ENCODE measurements at regions not wholly inside any gene's neighbourhood (a gene's known extent, or its start where the extent isn't known, plus 50 kb on each side); places are given as distances from the start of the nearest gene placed in this dataset.

- ChIA-PET POLR2A (interaction anchor here (1.1 kb wide), 1 partner anchor 159 kb away, joined by 8 read pairs; no protein-coding TSS in a partner anchor), CTCF (interaction anchor here (0.6 to 1.0 kb wide), 3 partner anchors 28 to 161 kb away, joined by 3 read pairs; no protein-coding TSS in a partner anchor)
- Histone ChIP-seq H3K36me3 (ENCODE audit: control insufficient read depth, insufficient read depth, low read length) (no peaks in the 10 kb centered on the region), H3K27me3 (ENCODE audit: control insufficient read depth, insufficient read depth, low read length) (no peaks in the 10 kb centered on the region), H3K4me3 (ENCODE audit: low read depth, low read length) (no peak overlapping the region)
- TF ChIP-seq, protein P1, sequence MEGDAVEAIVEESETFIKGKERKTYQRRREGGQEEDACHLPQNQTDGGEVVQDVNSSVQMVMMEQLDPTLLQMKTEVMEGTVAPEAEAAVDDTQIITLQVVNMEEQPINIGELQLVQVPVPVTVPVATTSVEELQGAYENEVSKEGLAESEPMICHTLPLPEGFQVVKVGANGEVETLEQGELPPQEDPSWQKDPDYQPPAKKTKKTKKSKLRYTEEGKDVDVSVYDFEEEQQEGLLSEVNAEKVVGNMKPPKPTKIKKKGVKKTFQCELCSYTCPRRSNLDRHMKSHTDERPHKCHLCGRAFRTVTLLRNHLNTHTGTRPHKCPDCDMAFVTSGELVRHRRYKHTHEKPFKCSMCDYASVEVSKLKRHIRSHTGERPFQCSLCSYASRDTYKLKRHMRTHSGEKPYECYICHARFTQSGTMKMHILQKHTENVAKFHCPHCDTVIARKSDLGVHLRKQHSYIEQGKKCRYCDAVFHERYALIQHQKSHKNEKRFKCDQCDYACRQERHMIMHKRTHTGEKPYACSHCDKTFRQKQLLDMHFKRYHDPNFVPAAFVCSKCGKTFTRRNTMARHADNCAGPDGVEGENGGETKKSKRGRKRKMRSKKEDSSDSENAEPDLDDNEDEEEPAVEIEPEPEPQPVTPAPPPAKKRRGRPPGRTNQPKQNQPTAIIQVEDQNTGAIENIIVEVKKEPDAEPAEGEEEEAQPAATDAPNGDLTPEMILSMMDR (IDR thresholded peaks at IDR 0.05; ENCODE audit: insufficient read depth, low read depth, low read length) = no peak
- no peak for DNase-seq (ENCODE audit: low read depth)
Measured at GRCh38 chr15:62887113-62887570, 155.4 kb upstream of the TPM1 start.

GRCh38 chr15:62888623-62889022 is 153.9 kb upstream of the TPM1 start:
- Histone ChIP-seq H3K4me3 (ENCODE audit: low read depth, low read length) (no peak overlapping the region), H3K27me3 (ENCODE audit: control insufficient read depth, insufficient read depth, low read length) (no peaks in the 10 kb centered on the region), H3K36me3 (ENCODE audit: control insufficient read depth, insufficient read depth, low read length) (no peaks in the 10 kb centered on the region)
- CTCF ChIA-PET = interaction anchor here (1.0 kb wide), 1 partner anchor 8 kb away, joined by 3 read pairs; no protein-coding TSS in a partner anchor
- no peak for DNase-seq (ENCODE audit: low read depth)
- TF ChIP-seq, protein P1 (IDR thresholded peaks at IDR 0.05; ENCODE audit: insufficient read depth, low read depth, low read length) = no peak
- POLR2A ChIA-PET = no interaction called here

DNA sequence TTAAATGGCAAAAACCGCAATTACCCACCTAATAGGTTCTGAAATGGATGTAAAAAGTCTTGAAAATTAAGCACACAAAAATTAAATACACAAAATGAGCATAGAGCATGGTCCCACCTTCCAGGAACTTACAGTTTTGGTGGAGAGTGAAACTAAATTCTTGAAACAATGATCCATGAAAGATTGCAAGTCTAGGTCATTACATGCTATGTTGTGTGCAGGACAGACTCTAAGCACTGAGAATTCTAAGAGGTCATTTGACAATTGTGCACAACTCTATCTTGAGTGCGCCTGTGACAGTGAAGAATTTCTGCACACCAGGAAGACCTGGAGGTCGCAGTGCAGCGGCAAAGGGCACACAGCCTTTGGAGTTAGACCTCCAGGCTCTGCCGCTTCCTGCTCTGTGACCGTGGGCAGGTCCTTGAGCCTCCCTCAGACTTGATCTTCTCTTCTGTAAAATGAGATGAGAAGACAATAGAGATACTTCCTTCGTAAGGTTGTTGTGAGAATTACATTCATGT is 153.3 kb upstream of the TPM1 start:
- Histone ChIP-seq H3K27me3 (ENCODE audit: control insufficient read depth, insufficient read depth, low read length) (no peaks in the 10 kb centered on the region), H3K4me3 (ENCODE audit: low read depth, low read length) (no peak overlapping the region), H3K36me3 (ENCODE audit: control insufficient read depth, insufficient read depth, low read length) (no peaks in the 10 kb centered on the region)
- POLR2A ChIA-PET = no interaction called here
- DNase-seq (ENCODE audit: low read depth) = no peak
- TF ChIP-seq, protein P1 (IDR thresholded peaks at IDR 0.05; ENCODE audit: insufficient read depth, low read depth, low read length) = no peak
- CTCF ChIA-PET = no interaction called here

GRCh38 chr15:62889734-62890505 is 152.6 kb upstream of the TPM1 start:
- DNase-seq (ENCODE audit: low read depth) = no peak
- Histone ChIP-seq H3K36me3 (ENCODE audit: control insufficient read depth, insufficient read depth, low read length) (no peaks in the 10 kb centered on the region), H3K4me3 (ENCODE audit: low read depth, low read length) (no peak overlapping the region), H3K27me3 (ENCODE audit: control insufficient read depth, insufficient read depth, low read length) (no peaks in the 10 kb centered on the region)
- TF ChIP-seq, protein P1 (IDR thresholded peaks at IDR 0.05; ENCODE audit: insufficient read depth, low read depth, low read length) = no peak
- ChIA-PET CTCF (no interaction called here), POLR2A (no interaction called here)

- CTCF ChIA-PET = interaction anchor here (1.3 to 2.1 kb wide), 2 partner anchors 10 to 153 kb away, joined by 4 to 10 read pairs; no protein-coding TSS in a partner anchor
- no peak overlapping the region for H3K4me3 ChIP-seq (ENCODE audit: low read depth, low read length)
- H3K36me3 ChIP-seq (ENCODE audit: control insufficient read depth, insufficient read depth, low read length) = no peaks in the 10 kb centered on the region
- no peaks in the 10 kb centered on the region for H3K27me3 ChIP-seq (ENCODE audit: control insufficient read depth, insufficient read depth, low read length)
- POLR2A ChIA-PET = no interaction called here
- DNase-seq (ENCODE audit: low read depth) = no peak
- TF ChIP-seq, protein P1 (IDR thresholded peaks at IDR 0.05; ENCODE audit: insufficient read depth, low read depth, low read length) = no peak
Measured at GRCh38 chr15:62894322-62895085, 148.0 kb upstream of the TPM1 start.
